ENCODE measurements at regions not wholly inside any gene's neighbourhood (a gene's known extent, or its start where the extent isn't known, plus 50 kb on each side); places are given as distances from the start of the nearest gene placed in this dataset.

- TF ChIP-seq IRF5 (IDR thresholded peaks at IDR 0.05; ENCODE audit: borderline replicate concordance) (no peak), ZNF687 (IDR thresholded peaks at IDR 0.05) (no peak), EED (IDR thresholded peaks at IDR 0.05; ENCODE audit: low read depth) (no peak), STAT1 (conservative IDR thresholded peaks at IDR 0.05) (no peak)
Observed at GRCh38 chr9:29657821-29658220, 2084.5 kb upstream of the C9orf72 start (continued).

- POLR2A ChIA-PET: no interaction called here
- H3K4me2 ChIP-seq (ENCODE audit: control insufficient read depth, insufficient read depth): no peak overlapping the region
- RAD21 ChIA-PET (ENCODE audit: unreplicated experiment): interaction anchor here (0.6 kb wide), 1 partner anchor 164 kb away, joined by 4 read pairs; no protein-coding TSS in a partner anchor
- no peaks in the 10 kb centered on the region for H3K9me3 ChIP-seq (replicated peaks; ENCODE audit: control insufficient read depth, insufficient read depth, low read length)
- H3K36me3 ChIP-seq (ENCODE audit: control insufficient read depth in 2 of 2, insufficient read depth in 2 of 2, low read length in 1 of 2): no peaks in the 10 kb centered on the region
- no peaks in the 10 kb centered on the region for H3K27me3 ChIP-seq (replicated peaks in 1 of 2; ENCODE audit: control insufficient read depth in 2 of 2, insufficient read depth in 2 of 2, low read length in 1 of 2)
- intact Hi-C loops (cut with micrococcal nuclease; ENCODE audit: unreplicated experiment) (no loop called here), in situ Hi-C loops (cut with MboI) (no loop called here)
- WGBS (ENCODE audit: insufficient coverage, insufficient replicate concordance, low lambda C conversion rate, missing lambda C conversion rate): 43% methylated on average over 6 of the region's 6 CpGs
- no peaks in the 10 kb centered on the region for H4K20me1 ChIP-seq (ENCODE audit: control insufficient read depth, insufficient read depth)
- peak; percentile 63 for ATAC-seq
- no TSS peak for BruUV-seq (replicated peaks)
- no peak overlapping the region for H2AFZ ChIP-seq (ENCODE audit: control insufficient read depth, low read depth, low read length)
- no peak for FAIRE-seq
- H3K27ac ChIP-seq (ENCODE audit: control insufficient read depth, insufficient read depth): no peak overlapping the region
- H3K4me1 ChIP-seq (ENCODE audit: control insufficient read depth, insufficient read depth, low read length): no peaks in the 10 kb centered on the region
- CTCF ChIA-PET: interaction anchor here (0.6 to 1.3 kb wide), 2 partner anchors 32 to 202 kb away, joined by 3 to 5 read pairs; no protein-coding TSS in a partner anchor
- SMC1A ChIA-PET (ENCODE audit: uncharacterized antibody, unreplicated experiment): interaction anchor here (0.6 kb wide), 1 partner anchor 276 kb away, joined by 3 read pairs; no protein-coding TSS in a partner anchor
- DNase-seq (ENCODE audit: low read depth, low spot score): no peak
- no peak overlapping the region for H3K4me3 ChIP-seq
- no peaks in the 10 kb centered on the region for H3K79me2 ChIP-seq (ENCODE audit: control insufficient read depth, insufficient read depth, low read length)
- no peak overlapping the region for H3K9ac ChIP-seq (ENCODE audit: control insufficient read depth, insufficient read depth, low read length)
- TF ChIP-seq CTCF (IDR thresholded peaks at IDR 0.05 in 2 of 3, conservative IDR thresholded peaks at IDR 0.05 in 1 of 3; ENCODE audit: control insufficient read depth in 2 of 3, extremely low read depth in 1 of 3, insufficient read depth in 1 of 3, low read depth in 3 of 3, low read length in 3 of 3): no peak
- no peak for TF ChIP-seq PBX3 (IDR thresholded peaks at IDR 0.05; ENCODE audit: insufficient replicate concordance, low read depth, low read length)
- TF ChIP-seq IRF3 (IDR thresholded peaks at IDR 0.05): no peak
- no peak for TF ChIP-seq MTA2 (IDR thresholded peaks at IDR 0.05; ENCODE audit: low read depth)
- no peak for TF ChIP-seq KAT2A (conservative IDR thresholded peaks at IDR 0.05; ENCODE audit: control insufficient read depth, low read depth, low read length)
- no peak for TF ChIP-seq SRF (IDR thresholded peaks at IDR 0.05; ENCODE audit: low read depth in 2 of 2, low read length in 2 of 2)
- no peak for TF ChIP-seq NR2C2 (IDR thresholded peaks at IDR 0.05; ENCODE audit: borderline replicate concordance, control insufficient read depth, insufficient read length, low read depth)
- TF ChIP-seq LARP7 (IDR thresholded peaks at IDR 0.05): no peak
- no peak for TF ChIP-seq NR2C1 (IDR thresholded peaks at IDR 0.05)
Observed at GRCh38 chr9:29659014-29659413, 2085.7 kb upstream of the C9orf72 start.
